HG02571 (cell line): ENCODE measurements at regions not wholly inside any gene's neighbourhood (a gene's known extent, or its start where the extent isn't known, plus 50 kb on each side); places are given as distances from the start of the nearest gene placed in this dataset.

ENCODE experiments used
- ATAC-seq: cut with Tn5 transposase; IDR thresholded peaks from one replicate; pipeline ENCODE4 v1.9.1; 2021; ENCODE audit warnings: mild to moderate bottlenecking, moderate library complexity; ENCODE audit not compliant: unreplicated experiment

DNA sequence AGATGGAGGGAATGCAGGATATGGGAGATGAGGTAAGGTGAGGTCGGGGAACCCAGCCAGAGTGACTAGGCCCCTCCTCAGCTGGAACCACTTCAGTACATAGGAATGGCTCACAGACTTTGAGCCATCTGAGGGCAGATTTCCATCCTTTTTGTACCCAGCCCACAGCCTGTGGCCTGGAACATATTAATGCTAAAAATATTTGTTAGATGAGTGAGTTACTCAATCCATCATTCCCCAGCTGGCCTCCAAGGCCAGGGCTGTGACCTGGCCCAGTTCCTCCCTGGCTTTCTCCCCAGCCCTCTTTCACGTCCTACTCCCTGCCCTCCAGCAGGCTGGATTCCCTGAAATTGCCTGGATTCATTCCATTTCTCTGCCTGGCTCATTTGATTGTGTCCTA, 57.2 kb upstream of the PRDM11 start:
- no peak for ATAC-seq

DNA sequence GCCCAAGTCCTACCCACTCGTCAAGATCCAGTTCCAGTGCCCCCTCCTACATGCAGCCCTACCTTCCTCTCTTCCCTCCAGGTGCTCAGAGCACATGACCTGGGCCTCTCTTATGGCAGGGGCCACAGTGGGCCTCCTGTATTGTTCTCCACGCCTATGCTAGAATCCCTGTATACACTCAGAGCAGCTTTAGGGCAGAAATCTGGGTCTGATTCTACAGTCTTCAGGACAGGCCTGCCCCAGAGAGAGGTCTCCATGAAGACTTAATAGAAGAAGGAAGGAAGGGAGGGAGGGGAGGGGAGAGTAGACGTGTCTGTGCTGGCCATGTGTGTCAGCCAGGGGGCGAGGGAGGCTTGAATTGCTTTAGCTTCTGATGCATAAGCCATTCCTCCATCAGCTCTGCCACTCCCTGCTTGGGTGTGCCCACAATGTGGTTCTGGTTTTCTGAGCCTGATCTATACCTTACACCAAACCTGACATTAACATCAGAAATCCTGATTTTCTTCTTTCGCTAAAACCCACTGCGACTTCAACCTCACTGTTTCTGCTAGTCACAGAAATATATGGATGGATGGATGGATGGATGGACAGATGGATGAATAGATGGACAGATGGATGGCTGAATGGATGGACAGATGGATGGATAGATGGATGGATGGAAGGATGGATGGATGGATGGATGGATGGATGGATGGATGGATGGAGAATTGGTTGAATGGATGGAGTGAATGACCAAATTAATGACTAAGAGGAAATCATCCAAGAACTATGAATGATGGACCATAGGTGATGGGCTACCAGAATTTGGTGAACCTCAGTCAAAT, 56.6 kb upstream of the PRDM11 start:
- ATAC-seq: no peak

DNA sequence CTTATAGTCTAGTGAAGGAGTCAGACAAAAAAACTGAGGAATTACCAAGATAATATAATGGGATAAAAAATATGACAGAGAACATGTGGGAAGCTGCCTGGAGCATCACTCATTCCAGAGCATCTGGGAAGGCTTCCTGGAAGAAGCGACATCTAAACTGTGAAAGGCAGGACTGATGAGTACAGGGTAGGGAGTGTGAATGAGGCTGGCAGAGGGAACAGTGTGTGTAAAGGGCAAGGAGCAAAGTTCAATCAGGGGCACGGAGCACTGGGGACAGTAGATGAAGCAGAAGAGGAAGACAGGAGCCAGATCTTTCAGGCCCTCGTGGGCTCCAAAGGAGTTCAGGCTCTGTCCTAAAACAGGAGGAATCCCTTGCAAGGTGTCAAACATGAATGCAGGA, 55.8 kb upstream of the PRDM11 start:
- ATAC-seq: no peak

DNA sequence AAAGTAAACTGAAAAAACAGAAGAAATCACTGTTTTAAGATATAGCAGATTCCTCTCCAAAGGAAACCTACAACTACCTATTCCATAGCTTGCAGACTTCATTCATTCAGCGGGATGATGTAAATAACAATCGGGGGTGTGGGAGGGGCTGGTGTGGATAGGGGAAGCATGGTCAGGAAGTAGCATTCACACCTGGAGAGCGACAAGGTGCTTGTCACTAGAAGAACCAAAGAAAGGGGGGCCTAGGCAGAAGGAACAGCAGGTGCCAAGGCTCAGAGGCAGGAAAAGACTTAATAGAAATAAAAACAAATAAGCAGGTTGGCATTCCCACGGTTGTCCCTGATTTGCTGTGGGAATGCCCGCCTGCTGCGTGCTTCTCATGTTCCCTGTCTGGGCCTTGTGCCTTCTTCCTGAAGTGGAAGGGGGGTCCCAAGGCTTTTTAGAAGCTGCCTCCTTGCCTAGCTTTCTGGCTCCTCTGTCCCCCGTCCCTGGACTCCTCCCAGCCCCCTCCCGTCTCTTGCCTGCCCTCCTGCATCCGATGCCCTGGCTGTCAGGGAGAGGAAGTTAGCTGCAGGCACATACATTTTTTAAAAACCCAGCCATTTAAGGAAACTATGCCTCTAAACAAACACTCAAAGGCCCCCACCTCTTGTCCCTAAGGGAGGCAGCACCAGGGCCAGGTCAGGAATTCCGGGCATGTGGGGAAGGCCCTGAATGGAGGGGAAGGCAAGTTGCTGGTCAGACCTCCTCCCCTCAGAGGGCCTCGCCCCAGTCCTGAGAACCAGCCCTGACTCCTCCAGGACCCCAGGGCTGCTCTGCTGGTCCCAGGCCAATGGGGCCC, 54.7 kb upstream of the PRDM11 start:
- no peak for ATAC-seq

DNA sequence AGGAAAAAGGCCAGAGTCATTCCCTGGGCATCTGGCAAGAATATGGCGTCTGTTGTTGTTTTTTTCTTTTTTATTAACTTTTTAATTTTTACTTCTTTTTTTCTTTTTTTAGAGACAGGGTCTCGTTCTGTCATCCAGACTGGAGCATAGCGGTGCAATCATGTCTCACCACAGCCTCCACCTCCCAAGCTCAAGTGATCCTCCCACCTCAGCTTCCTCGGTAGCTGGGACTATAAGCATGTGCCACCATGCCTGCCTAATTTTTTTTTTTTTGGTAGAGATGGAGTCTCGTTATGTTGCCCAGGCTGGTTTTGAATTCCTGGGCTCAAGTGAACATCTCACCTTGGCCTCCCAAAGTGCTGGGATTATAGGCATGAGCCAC, 54.0 kb upstream of the PRDM11 start:
- ATAC-seq: no peak

DNA sequence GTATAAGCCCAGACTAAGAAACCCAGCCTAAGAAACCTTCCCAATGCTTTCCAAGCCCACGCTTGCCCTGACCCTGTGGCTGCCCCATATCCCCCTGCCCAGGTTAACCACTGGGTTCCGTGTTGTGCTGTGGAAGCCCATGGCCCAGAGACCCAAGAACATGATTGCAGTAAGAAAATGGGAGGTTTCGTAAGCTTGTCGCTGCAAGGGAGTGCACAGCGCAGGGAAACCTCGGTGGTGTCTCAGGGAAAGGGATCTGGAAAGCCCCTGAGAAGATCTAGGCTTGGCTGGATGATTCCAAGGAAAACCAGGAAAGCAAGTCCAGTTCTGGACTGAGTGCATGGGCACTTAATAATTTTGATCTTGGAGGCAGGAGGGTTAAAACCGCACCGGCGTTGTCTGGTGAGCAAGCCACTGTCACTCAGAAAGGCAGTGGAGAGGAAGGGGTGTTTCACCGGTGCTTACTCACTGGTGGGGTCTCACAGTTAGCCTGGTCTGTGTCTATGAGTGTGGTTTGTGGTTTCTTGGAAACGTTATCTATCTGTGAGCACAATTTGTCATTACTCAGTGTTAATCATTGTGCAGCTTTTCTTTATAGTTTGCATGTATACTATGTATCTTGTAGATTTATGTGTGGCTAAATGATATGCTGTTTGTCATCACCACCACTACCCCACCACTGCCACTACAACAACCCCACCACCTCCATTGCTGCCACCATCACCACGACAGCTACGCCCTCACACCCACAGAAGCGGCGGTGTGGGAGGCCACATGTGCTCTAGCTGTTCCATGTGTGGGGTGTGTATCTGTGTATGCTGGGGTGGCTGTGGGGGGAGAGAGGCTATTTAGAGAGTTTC, 53.3 kb upstream of the PRDM11 start:
- ATAC-seq: no peak

DNA sequence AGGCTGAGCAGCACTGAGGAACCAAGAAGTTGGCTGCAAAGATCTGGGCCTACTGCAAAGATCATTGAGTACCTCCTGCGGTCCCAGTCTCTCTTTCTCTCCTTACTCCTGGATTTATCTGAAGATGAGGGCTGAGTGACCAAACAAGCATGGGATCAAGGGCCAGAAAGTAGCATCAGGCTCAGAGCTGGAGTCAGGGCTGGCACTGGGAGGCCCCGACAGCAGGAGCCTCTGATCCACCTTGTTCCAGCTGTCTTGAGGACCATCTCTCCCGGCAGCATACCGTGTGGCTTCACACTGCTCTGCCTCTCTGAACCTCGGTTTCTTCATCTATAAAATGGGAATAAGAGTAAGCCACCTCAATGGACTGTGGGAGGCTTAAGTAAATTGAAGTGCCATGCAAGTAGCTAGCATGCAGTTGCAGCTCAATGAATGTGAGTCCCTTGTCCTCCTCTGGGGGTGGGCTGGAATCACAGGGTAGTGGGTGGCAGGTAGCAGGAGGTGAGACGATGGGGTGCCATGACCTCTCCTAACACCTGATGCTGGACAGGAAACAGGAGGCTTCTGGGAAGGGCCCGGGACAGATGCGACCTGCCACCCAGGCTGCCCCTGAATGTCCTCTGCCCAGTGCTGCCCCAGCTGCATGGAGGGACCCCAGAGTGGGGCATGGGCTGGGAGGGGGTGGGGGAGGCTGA, 52.5 kb upstream of the PRDM11 start:
- no peak for ATAC-seq

DNA sequence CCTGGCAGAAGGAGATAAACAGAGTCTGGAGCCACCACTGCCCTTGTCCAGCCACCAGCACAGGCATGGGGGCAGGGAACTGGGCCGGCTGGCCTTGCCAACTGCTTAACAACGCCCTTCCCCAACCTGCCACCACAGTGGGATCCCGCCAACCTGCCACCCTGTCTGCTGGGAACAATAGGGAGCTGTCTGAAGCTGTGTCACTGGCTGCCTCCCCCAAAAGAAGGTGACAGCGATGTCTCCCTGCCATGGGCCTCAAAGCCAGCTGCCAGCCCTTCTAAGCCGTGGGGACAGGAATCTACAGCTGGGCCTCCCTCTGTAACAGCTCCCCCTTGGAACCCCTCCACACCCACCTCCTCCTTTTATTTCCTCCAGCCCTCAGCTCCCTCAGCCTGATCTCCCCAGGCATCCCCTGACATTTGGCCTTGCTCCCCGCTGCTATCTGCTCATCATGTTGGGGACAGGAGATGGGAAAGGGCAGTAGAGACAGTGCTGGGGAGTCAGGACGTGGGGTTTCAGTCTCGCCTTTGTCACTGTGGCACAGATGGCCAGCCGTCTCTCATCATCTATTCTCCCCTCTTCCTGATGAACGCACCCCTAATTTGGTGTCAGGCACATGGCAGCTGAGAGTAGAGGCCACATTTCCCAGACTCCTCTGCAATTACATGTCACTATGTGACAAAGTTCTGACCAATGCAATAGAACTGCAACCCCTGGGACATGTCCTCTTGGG, 51.3 kb upstream of the PRDM11 start:
- ATAC-seq: no peak

DNA sequence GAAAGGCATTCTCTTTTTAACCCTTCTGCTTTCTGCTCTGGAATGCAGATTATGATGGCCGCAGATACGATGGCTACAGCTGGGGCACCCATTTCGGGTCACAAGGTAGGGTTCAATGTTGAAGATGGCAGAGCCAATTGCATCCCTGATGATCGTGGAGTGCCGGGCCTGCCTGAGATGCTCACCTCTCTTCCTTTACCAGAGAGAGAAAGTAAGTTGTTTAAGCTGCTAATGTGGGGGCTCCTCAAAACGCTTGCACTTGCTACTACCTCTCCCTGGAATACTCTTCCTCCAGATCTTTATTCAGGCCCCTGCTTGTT, 50.8 kb upstream of the PRDM11 start:
- no peak for ATAC-seq

DNA sequence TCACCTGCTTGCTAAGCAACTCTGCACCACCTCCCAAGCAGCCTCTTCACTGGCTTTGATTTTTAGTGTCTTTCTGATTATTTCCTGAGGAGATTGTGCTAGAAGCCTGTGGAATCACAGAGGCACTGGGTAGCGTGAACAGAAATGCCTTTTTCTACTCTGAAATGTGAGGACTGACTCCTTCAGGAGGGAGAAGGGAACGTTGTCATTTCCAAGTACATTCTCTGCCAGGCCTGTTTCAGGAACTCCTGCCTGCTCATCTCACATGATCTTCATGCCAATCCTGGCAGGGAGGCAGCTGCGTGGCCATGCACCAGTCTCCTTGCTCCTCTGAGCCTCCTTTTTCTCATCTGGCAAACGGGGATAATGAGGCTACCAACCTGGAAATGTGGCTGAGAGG, 49.8 kb upstream of the PRDM11 start:
- no peak for ATAC-seq
